WTC11 (cell line): ENCODE measurements at regions not wholly inside any gene's neighbourhood (a gene's known extent, or its start where the extent isn't known, plus 50 kb on each side); places are given as distances from the start of the nearest gene placed in this dataset.

Experiments
- CBFB ChIP-seq: sonication (generic); formaldehyde crosslinking; IDR thresholded peaks from 2 replicates; pipeline ENCODE4 v1.8.1; 2022; ENCODE audit warnings: mild to moderate bottlenecking, low read depth, missing genetic modification reagents
- ETV6 ChIP-seq: sonication (generic); formaldehyde crosslinking; IDR thresholded peaks from 2 replicates; pipeline ENCODE4 v1.8.1; 2022; ENCODE audit warnings: mild to moderate bottlenecking, missing genetic modification reagents
- FOXJ3 ChIP-seq: sonication (generic); formaldehyde crosslinking; IDR thresholded peaks from 2 replicates; pipeline ENCODE4 v1.9.0; 2021; ENCODE audit warnings: missing genetic modification reagents, mild to moderate bottlenecking, borderline replicate concordance
- NR3C1 ChIP-seq: sonication (generic); formaldehyde crosslinking; conservative IDR thresholded peaks from 2 replicates; pipeline ENCODE4 v1.8.1; 2023; ENCODE audit warnings: low read depth, mild to moderate bottlenecking, missing genetic modification reagents
- PREB ChIP-seq: sonication (generic); formaldehyde crosslinking; IDR thresholded peaks from 2 replicates; pipeline ENCODE4 v1.8.1; 2022; ENCODE audit warnings: mild to moderate bottlenecking, missing genetic modification reagents, moderate library complexity, borderline replicate concordance
- ZNF121 ChIP-seq: sonication (generic); formaldehyde crosslinking; IDR thresholded peaks from 2 replicates; pipeline ENCODE4 v1.8.0; 2023; ENCODE audit warnings: missing genetic modification reagents
- TF ChIP-seq, protein P1 (sequence below): fragments of 200-600 bp; IDR thresholded peaks from 2 replicates; pipeline ENCODE4 v1.8.0; 2022; ENCODE audit warnings: antibody characterized with exemption

- TF ChIP-seq ZNF121: no peak
- TF ChIP-seq, protein P1, sequence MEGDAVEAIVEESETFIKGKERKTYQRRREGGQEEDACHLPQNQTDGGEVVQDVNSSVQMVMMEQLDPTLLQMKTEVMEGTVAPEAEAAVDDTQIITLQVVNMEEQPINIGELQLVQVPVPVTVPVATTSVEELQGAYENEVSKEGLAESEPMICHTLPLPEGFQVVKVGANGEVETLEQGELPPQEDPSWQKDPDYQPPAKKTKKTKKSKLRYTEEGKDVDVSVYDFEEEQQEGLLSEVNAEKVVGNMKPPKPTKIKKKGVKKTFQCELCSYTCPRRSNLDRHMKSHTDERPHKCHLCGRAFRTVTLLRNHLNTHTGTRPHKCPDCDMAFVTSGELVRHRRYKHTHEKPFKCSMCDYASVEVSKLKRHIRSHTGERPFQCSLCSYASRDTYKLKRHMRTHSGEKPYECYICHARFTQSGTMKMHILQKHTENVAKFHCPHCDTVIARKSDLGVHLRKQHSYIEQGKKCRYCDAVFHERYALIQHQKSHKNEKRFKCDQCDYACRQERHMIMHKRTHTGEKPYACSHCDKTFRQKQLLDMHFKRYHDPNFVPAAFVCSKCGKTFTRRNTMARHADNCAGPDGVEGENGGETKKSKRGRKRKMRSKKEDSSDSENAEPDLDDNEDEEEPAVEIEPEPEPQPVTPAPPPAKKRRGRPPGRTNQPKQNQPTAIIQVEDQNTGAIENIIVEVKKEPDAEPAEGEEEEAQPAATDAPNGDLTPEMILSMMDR: no peak
- TF ChIP-seq FOXJ3 (CRISPR knock-in tag): no peak
- TF ChIP-seq NR3C1 (CRISPR knock-in tag): no peak
- TF ChIP-seq PREB (CRISPR knock-in tag): no peak
- no peak for TF ChIP-seq ETV6
- no peak for TF ChIP-seq CBFB (CRISPR knock-in tag)
Observed at GRCh38 chr18:53918091-53918490, 306.4 kb downstream of the MBD2 start.
